ENCODE measurements at regions not wholly inside any gene's neighbourhood (a gene's known extent, or its start where the extent isn't known, plus 50 kb on each side); places are given as distances from the start of the nearest gene placed in this dataset.

DNA sequence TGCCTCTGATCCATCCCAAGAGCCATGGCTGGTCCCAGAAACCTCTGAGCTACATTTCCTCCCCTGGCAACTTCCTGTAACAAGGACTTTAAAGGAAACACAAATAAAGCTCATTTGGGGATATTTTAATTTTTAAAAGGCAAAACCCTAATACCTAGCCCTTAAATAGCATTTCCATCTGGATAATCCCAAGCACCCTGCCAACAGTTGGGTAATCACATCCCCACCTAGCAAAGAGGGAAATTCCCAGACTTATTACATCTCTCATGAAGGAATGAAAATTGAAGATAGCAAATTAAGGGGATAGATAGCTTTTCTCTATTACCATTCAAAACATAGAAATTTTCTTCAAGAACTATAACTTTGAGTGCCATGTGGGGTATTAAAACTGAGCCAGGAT lies 213.7 kb upstream of the BMP4 start:
- Histone ChIP-seq H3K27me3 (ENCODE audit: control insufficient read depth, insufficient read depth, low read length) (no peaks in the 10 kb centered on the region), H3K36me3 (ENCODE audit: control insufficient read depth, insufficient read depth, low read length) (no peaks in the 10 kb centered on the region), H3K27ac (ENCODE audit: low read depth, low read length) (no peak overlapping the region), H3K9ac (ENCODE audit: low read length) (no peak overlapping the region), H3K4me3 (ENCODE audit: low read length) (no peak overlapping the region), H3K4me1 (ENCODE audit: control insufficient read depth, insufficient read depth, low read length) (peaks cover 2% of the 10 kb centered on the region)

- Histone ChIP-seq H3K4me1 (ENCODE audit: control insufficient read depth, insufficient read depth, low read length) (peaks cover 2% of the 10 kb centered on the region), H3K9ac (ENCODE audit: low read length) (no peak overlapping the region), H3K27me3 (ENCODE audit: control insufficient read depth, insufficient read depth, low read length) (no peaks in the 10 kb centered on the region), H3K27ac (ENCODE audit: low read depth, low read length) (no peak overlapping the region), H3K36me3 (ENCODE audit: control insufficient read depth, insufficient read depth, low read length) (no peaks in the 10 kb centered on the region), H3K4me3 (ENCODE audit: low read length) (no peak overlapping the region)
These were observed 215.5 kb upstream of the BMP4 start for GRCh38 chr14:54172114-54172513.

- H3K27me3 ChIP-seq (ENCODE audit: control insufficient read depth, insufficient read depth, low read length), result no peaks in the 10 kb centered on the region
- H3K27ac ChIP-seq (ENCODE audit: low read depth, low read length), result no peak overlapping the region
- peaks cover 2% of the 10 kb centered on the region for H3K4me1 ChIP-seq (ENCODE audit: control insufficient read depth, insufficient read depth, low read length)
- H3K9ac ChIP-seq (ENCODE audit: low read length), result no peak overlapping the region
- H3K4me3 ChIP-seq (ENCODE audit: low read length), result no peak overlapping the region
- no peaks in the 10 kb centered on the region for H3K36me3 ChIP-seq (ENCODE audit: control insufficient read depth, insufficient read depth, low read length)
These were observed 215.9 kb upstream of the BMP4 start for GRCh38 chr14:54172562-54172961.

GRCh38 chr14:54173802-54174201 lies 217.2 kb upstream of the BMP4 start:
- Histone ChIP-seq H3K27ac (ENCODE audit: low read depth, low read length) (no peak overlapping the region), H3K27me3 (ENCODE audit: control insufficient read depth, insufficient read depth, low read length) (no peaks in the 10 kb centered on the region), H3K36me3 (ENCODE audit: control insufficient read depth, insufficient read depth, low read length) (no peaks in the 10 kb centered on the region), H3K4me1 (ENCODE audit: control insufficient read depth, insufficient read depth, low read length) (peaks cover 2% of the 10 kb centered on the region), H3K4me3 (ENCODE audit: low read length) (no peak overlapping the region), H3K9ac (ENCODE audit: low read length) (no peak overlapping the region)

DNA sequence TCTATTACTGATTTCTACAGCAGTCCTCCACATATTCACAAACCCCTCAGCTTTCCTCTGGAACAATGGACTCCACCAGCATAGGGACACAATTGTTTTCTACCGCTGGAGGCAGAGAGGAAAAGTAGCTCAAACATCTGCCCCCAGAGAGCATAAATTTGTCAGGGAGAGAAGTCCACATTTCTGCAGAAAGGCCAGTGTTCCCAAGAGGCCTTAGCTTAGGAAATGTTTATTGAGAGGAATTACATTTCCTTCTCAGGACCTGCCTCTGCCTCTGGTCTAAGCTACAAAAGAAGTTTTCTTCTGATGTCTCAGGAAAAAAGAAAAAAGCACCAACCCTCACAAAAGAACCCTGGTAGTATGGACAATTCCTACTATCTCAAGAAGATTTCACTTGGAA lies 217.8 kb upstream of the BMP4 start:
- Histone ChIP-seq H3K9ac (ENCODE audit: low read length) (no peak overlapping the region), H3K27ac (ENCODE audit: low read depth, low read length) (peak overlapping the region; percentile 15), H3K27me3 (ENCODE audit: control insufficient read depth, insufficient read depth, low read length) (no peaks in the 10 kb centered on the region), H3K4me1 (ENCODE audit: control insufficient read depth, insufficient read depth, low read length) (peaks cover 2% of the 10 kb centered on the region), H3K36me3 (ENCODE audit: control insufficient read depth, insufficient read depth, low read length) (no peaks in the 10 kb centered on the region), H3K4me3 (ENCODE audit: low read length) (no peak overlapping the region)

DNA sequence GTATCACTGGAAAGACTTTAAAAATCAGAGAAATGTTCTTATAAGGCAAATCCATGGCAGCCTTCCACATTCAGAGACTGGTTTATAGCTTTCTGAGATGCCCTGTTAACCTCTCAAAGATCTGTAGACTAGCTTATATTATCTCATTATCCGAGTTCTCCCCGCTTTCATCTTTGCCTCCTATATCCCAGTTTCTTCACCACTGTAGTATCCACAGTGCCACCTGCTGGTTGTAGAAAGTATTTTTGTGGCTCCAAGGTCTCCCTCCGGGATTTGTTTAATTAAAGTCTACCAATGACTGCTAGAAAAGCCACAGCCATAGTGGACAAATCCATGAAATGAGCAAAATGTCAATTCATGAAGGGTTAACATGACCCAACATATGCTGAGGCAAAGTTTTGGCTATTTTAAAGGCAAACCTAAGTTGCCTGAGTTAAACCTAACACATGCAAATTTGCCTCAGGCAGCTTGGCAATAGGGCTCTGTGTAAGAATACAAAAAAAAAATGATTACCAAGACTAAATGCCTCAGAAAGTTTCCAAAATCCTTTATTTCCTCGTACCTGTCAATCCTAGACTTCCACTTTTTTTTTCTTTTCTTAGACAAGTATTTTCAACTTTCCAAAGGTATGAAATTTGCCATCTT lies 218.8 kb upstream of the BMP4 start:
- Histone ChIP-seq H3K4me1 (ENCODE audit: control insufficient read depth, insufficient read depth, low read length) (peaks cover 2% of the 10 kb centered on the region), H3K4me3 (ENCODE audit: low read length) (no peak overlapping the region), H3K27me3 (ENCODE audit: control insufficient read depth, insufficient read depth, low read length) (no peaks in the 10 kb centered on the region), H3K36me3 (ENCODE audit: control insufficient read depth, insufficient read depth, low read length) (no peaks in the 10 kb centered on the region), H3K27ac (ENCODE audit: low read depth, low read length) (no peak overlapping the region), H3K9ac (ENCODE audit: low read length) (no peak overlapping the region)

- Histone ChIP-seq H3K27me3 (ENCODE audit: control insufficient read depth, insufficient read depth, low read length) (no peaks in the 10 kb centered on the region), H3K4me3 (ENCODE audit: low read length) (no peak overlapping the region), H3K4me1 (ENCODE audit: control insufficient read depth, insufficient read depth, low read length) (peaks cover 2% of the 10 kb centered on the region), H3K9ac (ENCODE audit: low read length) (no peak overlapping the region), H3K27ac (ENCODE audit: low read depth, low read length) (no peak overlapping the region), H3K36me3 (ENCODE audit: control insufficient read depth, insufficient read depth, low read length) (no peaks in the 10 kb centered on the region)
These were observed 219.8 kb upstream of the CDKN3 start for GRCh38 chr14:54177019-54177418.

DNA sequence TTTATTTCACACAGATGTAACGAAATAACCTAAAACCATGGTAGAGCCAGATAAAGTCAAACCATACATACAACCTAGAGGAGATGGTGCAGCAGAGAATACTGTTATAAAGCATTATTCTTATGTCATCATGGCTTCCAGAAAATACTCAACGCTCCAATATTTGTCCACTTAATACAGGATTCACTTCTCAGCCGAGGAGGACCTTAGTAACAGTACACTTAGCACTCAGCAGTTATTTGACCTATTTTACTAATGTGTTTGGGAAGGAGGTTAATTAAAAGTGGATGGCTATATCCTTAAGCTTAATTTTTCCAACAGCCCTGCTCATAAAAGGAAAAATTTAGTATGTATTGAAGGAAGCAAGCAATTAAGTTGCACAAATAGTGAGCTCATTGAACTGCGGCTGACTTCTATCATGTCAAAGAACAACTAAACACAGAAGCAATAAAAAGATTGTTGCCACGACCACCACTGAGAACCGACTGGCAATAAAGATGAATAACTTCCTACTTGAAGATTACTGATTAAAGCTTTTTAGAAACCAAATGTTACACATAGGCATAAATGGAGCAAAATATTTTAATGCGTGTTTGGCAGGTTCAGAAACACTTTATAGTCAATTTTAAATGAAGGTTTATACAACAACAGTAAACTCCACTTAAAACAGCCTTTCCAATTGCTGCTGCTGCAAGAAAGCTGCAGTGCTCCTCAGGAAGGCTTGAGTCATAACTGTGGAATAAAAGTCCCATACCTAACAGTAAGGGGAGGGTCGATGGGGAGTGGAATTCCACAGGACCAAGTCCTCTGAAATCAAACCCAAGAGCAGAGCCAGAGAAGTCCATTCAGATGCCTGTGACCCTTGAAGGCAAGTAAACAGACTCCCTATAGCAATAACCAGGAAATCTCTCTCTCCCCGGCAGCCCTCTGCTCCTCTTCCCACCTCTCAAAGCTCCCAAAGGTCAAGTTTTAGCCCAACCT lies 218.9 kb upstream of the CDKN3 start:
- no peak overlapping the region for H3K27ac ChIP-seq (ENCODE audit: low read depth, low read length)
- H3K9ac ChIP-seq (ENCODE audit: low read length), result no peak overlapping the region
- no peak overlapping the region for H3K4me3 ChIP-seq (ENCODE audit: low read length)
- no peaks in the 10 kb centered on the region for H3K27me3 ChIP-seq (ENCODE audit: control insufficient read depth, insufficient read depth, low read length)
- H3K4me1 ChIP-seq (ENCODE audit: control insufficient read depth, insufficient read depth, low read length), result peaks cover 2% of the 10 kb centered on the region
- H3K36me3 ChIP-seq (ENCODE audit: control insufficient read depth, insufficient read depth, low read length), result no peaks in the 10 kb centered on the region

DNA sequence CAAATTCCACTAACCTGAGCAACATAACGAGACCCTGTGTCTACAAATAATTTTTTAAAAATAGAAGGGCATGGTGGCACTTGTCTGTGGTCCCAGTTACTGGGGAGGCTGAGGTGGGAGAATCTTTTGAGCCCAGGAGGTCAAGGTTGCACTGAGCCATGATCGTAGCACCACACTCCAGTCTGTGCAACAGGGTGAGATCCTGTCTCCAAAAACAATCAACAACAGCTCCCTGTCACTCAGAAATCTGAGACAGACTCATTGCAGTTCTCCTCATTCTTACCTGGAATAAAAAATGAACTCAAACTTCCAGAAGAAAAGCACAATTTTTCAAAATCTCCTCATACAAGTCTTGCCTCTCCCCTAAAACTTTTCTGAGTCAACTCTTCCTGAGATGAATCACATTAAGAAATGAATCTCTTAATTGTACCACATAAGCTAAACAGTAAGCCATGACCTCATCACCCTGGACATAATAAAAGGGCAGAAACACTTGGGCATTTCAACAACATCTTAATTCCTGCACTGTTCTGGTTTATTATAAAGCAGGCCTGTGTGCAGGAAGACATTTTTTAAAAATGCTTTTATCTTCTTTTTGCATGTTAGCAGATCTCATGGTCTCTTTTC lies 214.3 kb upstream of the CDKN3 start:
- H3K9ac ChIP-seq (ENCODE audit: low read length), result no peak overlapping the region
- H3K4me3 ChIP-seq (ENCODE audit: low read length), result no peak overlapping the region
- H3K4me1 ChIP-seq (ENCODE audit: control insufficient read depth, insufficient read depth, low read length), result no peaks in the 10 kb centered on the region
- H3K27ac ChIP-seq (ENCODE audit: low read depth, low read length), result no peak overlapping the region
- no peaks in the 10 kb centered on the region for H3K36me3 ChIP-seq (ENCODE audit: control insufficient read depth, insufficient read depth, low read length)
- no peaks in the 10 kb centered on the region for H3K27me3 ChIP-seq (ENCODE audit: control insufficient read depth, insufficient read depth, low read length)

GRCh38 chr14:54186821-54187763 lies 209.7 kb upstream of the CDKN3 start:
- H3K9ac ChIP-seq (ENCODE audit: low read length), result no peak overlapping the region
- no peak overlapping the region for H3K4me3 ChIP-seq (ENCODE audit: low read length)
- no peaks in the 10 kb centered on the region for H3K4me1 ChIP-seq (ENCODE audit: control insufficient read depth, insufficient read depth, low read length)
- no peaks in the 10 kb centered on the region for H3K36me3 ChIP-seq (ENCODE audit: control insufficient read depth, insufficient read depth, low read length)
- H3K27me3 ChIP-seq (ENCODE audit: control insufficient read depth, insufficient read depth, low read length), result no peaks in the 10 kb centered on the region
- H3K27ac ChIP-seq (ENCODE audit: low read depth, low read length), result no peak overlapping the region

DNA sequence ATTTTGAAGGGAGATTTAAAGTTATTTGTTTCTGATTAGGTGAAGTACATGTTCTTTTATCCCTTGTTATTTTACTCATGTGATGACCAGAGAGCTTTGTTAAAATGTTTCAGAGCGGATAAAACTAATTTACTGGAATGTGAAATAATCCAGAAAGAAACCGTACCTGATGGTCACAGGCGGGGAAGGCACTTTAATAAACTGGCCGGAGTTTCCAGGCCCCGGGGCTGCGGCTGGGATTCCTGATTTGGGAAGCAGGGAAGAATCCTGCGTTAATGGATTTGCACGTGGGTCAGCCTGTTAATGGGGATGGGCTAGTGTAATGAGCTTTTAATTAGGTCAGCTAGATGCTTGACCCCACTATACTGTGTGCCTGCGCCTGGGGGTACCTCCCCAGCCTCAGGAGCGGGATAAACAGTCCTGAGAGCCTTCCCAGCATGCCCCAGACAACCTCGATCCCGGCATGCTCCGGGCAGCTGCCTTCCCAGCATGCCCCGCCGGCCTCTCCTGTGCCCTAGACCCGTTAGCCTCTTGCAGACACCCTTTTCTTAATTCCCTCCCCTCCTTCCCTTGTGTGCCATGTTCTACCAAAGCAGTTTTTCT lies 208.6 kb upstream of the CDKN3 start:
- Histone ChIP-seq H3K4me1 (ENCODE audit: control insufficient read depth, insufficient read depth, low read length) (no peaks in the 10 kb centered on the region), H3K9ac (ENCODE audit: low read length) (no peak overlapping the region), H3K27ac (ENCODE audit: low read depth, low read length) (no peak overlapping the region), H3K4me3 (ENCODE audit: low read length) (no peak overlapping the region), H3K27me3 (ENCODE audit: control insufficient read depth, insufficient read depth, low read length) (no peaks in the 10 kb centered on the region), H3K36me3 (ENCODE audit: control insufficient read depth, insufficient read depth, low read length) (no peaks in the 10 kb centered on the region)

All from rectal smooth muscle tissue (tissue), 1 donor.